Medulla oblongata (tissue), 1 donor: ENCODE measurements at regions not wholly inside any gene's neighbourhood (a gene's known extent, or its start where the extent isn't known, plus 50 kb on each side); places are given as distances from the start of the nearest gene placed in this dataset.

Source experiments
- DNase-seq: peaks from one replicate; pipeline ENCODE4 v3.0.0-alpha.2; 2015; ENCODE audit errors: extremely low spot score

- no peak for DNase-seq
These were observed 145.1 kb upstream of the ACTBL2 start for GRCh38 chr5:57627661-57628060.

- DNase-seq: no peak
These were observed 144.1 kb upstream of the ACTBL2 start for GRCh38 chr5:57626703-57627102.

DNA sequence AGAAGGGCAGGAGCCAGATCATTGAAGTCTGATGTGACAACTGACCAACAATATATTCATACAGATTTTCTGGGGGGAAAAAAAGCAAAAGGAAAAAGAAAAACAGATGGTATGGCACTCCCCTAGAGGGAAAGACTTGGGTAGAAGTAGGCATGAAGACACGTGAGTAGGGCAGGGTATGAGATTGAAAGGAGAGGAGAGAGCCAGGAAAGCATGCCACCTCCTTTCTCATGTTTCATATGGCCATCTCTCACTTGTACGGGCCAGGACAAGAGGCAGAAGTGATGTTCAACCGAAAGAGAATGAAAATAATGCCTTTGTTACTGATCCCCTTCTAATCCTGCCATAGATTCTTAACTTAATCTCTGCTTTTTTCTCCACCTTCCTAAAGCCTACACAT lies 139.0 kb upstream of the ACTBL2 start:
- DNase-seq: no peak

GRCh38 chr5:57618767-57619381 lies 136.3 kb upstream of the ACTBL2 start:
- no peak for DNase-seq

- no peak for DNase-seq
These were observed 131.1 kb upstream of the ACTBL2 start for GRCh38 chr5:57613741-57614140.

DNA sequence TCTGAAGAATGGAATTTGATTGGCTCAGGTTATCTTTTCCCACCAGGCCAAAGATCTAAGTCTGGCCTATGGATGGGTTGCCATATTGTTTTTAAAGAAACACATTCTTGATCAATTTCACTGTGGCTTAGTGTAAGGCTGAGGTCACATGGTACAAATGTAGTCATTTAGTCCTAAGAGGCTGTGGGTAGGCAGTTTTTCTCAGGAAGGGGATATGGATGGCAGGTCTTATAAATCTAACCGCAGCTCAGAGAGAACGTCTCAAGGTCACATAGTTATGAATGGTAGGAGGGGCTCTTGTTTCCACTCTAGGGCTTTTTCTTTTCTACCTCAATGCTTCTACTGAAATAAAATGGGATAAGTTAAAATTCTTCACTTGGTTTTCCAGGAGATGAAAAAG lies 128.6 kb upstream of the ACTBL2 start:
- DNase-seq: no peak

- no peak for DNase-seq
These were observed 125.9 kb upstream of the ACTBL2 start for GRCh38 chr5:57608542-57608941.

DNA sequence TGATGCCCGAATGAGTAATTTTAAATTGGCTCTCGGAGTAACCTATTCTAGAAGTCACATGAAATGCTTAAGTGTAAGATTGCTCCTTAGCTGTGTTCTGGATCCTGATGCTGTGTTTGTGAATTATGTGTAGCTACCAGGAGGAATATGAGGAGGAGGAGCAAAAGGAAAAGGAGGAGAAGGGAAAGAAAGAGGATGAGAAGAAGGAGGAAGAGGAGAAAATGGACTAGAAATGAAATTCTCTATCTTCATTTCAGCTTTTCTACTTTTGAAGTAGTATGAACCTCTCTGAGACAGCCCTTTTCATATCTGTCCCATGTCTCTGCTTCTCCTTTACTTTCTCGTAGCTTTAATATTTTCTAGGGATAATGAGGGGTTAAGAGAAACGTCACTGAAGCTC lies 119.4 kb upstream of the ACTBL2 start:
- DNase-seq: no peak

DNA sequence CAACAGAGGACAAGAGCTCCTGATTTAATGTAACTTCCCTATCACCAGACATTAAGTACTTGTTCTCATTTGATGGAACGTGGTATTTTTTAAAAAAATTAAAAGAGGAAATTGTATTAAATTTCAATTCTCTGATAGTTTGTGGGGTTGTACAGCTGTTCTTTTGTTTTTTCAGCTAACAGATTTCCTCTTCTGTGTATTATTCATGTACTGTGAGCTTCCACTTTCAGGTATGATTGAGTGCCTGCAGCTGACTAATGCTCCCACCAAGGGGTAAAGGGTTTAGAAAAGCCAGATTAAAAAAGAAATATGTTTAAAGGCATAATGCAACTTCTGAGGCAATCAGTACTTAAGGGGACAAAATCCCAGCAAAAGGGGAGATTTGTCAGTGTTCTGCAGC lies 117.7 kb upstream of the ACTBL2 start:
- DNase-seq: no peak

DNA sequence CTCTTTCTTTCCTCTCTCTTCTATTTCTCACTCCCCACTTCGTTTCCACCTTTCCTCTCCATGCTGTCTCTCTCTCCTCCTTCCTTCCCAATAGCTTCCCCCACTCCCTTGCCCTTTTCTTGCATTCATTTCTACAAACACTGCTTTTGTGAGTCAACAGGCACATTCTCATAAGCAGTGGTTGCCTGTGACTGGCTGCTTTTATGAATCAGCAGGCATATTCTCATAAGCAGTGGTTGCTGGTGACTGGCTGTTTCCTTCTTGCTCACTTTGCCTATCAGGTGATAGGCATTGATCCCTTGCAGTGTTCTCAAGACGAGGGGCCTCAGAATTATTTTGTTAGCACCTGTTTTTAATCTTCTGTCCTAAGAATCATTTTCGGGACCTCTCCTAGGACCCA lies 116.1 kb upstream of the ACTBL2 start:
- no peak for DNase-seq

- DNase-seq: no peak
These were observed 115.5 kb upstream of the ACTBL2 start for GRCh38 chr5:57598097-57598496.

- DNase-seq: no peak
These were observed 112.9 kb upstream of the ACTBL2 start for GRCh38 chr5:57595523-57595991.

DNA sequence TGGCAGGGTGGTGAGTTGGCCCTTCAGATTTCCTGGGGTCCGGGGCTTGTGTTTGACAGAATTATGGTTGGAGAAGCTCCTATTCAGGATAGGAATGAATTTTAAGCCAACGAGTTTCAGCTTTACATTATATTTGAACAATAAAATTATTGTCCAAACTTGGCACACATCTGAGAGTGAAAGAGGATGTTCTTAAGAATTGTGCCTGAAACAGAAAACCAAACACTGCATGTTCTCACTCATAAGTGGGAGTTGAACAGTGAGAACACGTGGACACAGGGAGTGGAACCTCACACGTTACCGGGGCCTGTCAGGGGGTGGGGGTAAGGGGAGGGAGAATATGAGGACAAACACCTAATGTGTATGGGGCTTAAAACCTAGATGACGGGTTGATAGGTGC lies 111.8 kb upstream of the ACTBL2 start:
- DNase-seq: no peak

GRCh38 chr5:57592236-57592635 lies 109.6 kb upstream of the ACTBL2 start:
- no peak for DNase-seq

- DNase-seq: no peak
These were observed 104.0 kb upstream of the ACTBL2 start for GRCh38 chr5:57586649-57587048.

DNA sequence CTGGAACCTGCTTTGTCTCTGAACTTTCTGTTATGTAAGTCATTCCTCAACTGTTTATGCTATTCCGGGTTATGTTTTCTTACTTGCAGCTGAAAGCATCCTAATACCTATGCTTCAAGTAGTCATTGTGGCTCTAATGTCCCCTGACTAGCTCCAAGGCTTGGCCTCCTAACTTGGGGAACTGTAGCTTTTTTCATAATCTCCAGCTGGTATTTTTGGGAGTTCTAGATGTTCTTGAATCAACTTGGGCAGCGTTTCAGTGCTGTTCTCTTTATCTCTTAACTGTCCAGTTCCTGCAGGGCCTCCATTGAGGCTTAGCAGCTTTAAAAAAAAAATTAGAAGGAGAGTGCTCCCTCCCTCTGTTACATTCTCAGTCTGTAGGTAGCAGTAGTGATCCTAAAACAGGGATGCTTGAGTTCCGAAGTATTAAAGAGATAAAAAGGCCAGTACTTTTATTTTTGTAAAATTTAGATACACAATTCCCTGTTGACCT lies 100.0 kb upstream of the ACTBL2 start:
- no peak for DNase-seq

- DNase-seq: no peak
These were observed 99.2 kb upstream of the ACTBL2 start for GRCh38 chr5:57581772-57582171.

GRCh38 chr5:57581222-57581621 lies 98.6 kb upstream of the ACTBL2 start:
- no peak for DNase-seq

GRCh38 chr5:57577432-57578175 lies 95.0 kb upstream of the ACTBL2 start:
- no peak for DNase-seq

DNA sequence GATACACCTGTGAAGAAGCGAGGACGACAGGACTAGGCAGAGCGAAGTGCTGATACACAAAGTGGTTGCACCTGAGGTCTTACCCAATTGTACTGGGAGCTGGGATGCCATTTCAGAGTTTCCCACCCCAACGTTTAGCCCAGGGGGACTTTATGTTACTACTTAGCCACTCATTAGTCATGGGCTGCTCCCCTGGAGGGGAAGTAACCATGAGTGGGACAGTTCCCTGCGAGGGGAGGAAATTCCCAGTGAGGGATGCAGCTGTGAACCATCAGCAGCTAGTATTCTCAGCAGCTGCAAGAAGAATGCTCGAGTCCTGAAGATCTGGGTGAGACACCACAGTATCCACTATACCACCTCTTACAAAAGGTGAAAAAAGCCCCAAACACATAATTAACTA lies 93.7 kb upstream of the ACTBL2 start:
- no peak for DNase-seq

DNA sequence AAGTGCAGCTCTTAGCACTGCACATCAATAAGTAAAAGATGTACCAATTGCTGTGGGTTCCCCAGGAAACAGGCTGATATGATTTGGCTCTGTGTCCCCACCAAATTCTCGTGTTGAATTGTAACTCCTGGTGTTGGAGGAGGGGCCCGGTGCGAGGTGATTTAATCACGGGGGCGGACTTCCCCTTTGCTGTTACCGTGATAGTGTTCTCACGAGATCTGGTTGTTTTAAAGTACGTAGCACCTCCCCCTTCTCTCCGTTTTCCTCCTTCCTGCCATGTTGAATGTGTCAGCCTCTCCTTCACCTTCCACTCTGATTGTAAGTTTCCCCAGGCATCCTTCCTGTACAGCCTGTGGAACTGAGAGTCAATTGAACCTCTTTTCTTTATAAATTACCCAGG lies 93.2 kb upstream of the ACTBL2 start:
- no peak for DNase-seq

DNA sequence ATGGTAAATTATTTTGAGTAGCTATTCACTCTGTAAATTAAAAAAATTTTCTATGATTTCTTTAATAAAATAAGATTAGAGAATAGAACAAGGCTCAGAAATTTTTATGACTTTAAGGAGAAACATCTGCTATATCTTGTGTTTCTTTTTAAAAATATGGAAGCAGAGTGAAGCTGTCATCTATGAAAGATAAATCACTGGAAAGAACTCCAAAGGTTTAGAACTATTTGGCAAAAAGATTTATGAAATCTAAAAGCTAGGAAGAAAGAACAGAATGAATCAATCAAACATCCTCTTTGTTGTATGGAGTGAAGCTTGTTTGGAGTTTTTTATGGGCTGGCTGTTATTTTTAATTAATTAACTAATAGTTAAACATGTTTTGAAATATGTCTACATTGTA lies 89.8 kb upstream of the ACTBL2 start:
- DNase-seq: no peak

GRCh38 chr5:57569601-57570000 lies 87.0 kb upstream of the ACTBL2 start:
- DNase-seq: no peak
